OCI-LY1 (cell line): ENCODE measurements at regions not wholly inside any gene's neighbourhood (a gene's known extent, or its start where the extent isn't known, plus 50 kb on each side); places are given as distances from the start of the nearest gene placed in this dataset.

Source experiments
- H2AFZ ChIP-seq: fragments of 200-600 bp; sonication (generic), shearing (Covaris generic); 2 replicates; pipeline ENCODE4 v1.6.0; 2014; ENCODE audit warnings: antibody characterized with exemption, mild to moderate bottlenecking, low read length
- H3F3A ChIP-seq: fragments of 200-600 bp; sonication (generic), shearing (Covaris generic); 2 replicates; pipeline ENCODE4 v1.6.0; 2014; ENCODE audit warnings: mild to moderate bottlenecking, antibody characterized with exemption, low read length, moderate library complexity; ENCODE audit not compliant: insufficient read depth
- H3K27ac ChIP-seq: fragments of 200-600 bp; sonication (generic); 2 replicates; pipeline ENCODE4 v1.5.1; 2014; ENCODE audit warnings: low read length, mixed run types, mild to moderate bottlenecking, low read depth; ENCODE audit not compliant: poor library complexity, severe bottlenecking
- H3K27me3 ChIP-seq: fragments of 200-600 bp; sonication (generic); 2 replicates; pipeline ENCODE4 v1.6.0; 2014; ENCODE audit warnings: antibody characterized with exemption, mild to moderate bottlenecking, low read length, moderate library complexity; ENCODE audit not compliant: insufficient read depth
- H3K36me3 ChIP-seq: fragments of 200-600 bp; sonication (generic); 2 replicates; pipeline ENCODE4 v1.6.1; 2014; ENCODE audit warnings: mild to moderate bottlenecking, antibody characterized with exemption, low read length, moderate library complexity, mixed read lengths; ENCODE audit not compliant: insufficient read depth
- H3K4me1 ChIP-seq: fragments of 200-600 bp; sonication (generic); 2 replicates; pipeline ENCODE4 v1.5.1; 2014; ENCODE audit warnings: mild to moderate bottlenecking, low read length, moderate library complexity; ENCODE audit not compliant: insufficient read depth, severe bottlenecking
- H3K4me2 ChIP-seq: fragments of 200-600 bp; sonication (generic), shearing (Covaris generic); 2 replicates; pipeline ENCODE4 v1.6.1; 2014; ENCODE audit warnings: low read length
- H3K4me3 ChIP-seq: fragments of 200-600 bp; sonication (generic); 2 replicates; pipeline ENCODE4 v1.5.1; 2014; ENCODE audit warnings: low read length, low read depth, mild to moderate bottlenecking, mixed read lengths; ENCODE audit not compliant: poor library complexity, severe bottlenecking
- H3K79me2 ChIP-seq: fragments of 200-600 bp; shearing (Covaris generic); 2 replicates; pipeline ENCODE4 v1.6.1; 2016; ENCODE audit warnings: mixed run types, low read length, mixed read lengths; ENCODE audit not compliant: insufficient read depth
- H3K9ac ChIP-seq: fragments of 200-600 bp; sonication (generic), shearing (Covaris generic); 2 replicates; pipeline ENCODE4 v1.6.1; 2014; ENCODE audit warnings: mild to moderate bottlenecking, low read length, mixed read lengths
- H3K9me2 ChIP-seq: fragments of 200-600 bp; sonication (generic), shearing (Covaris generic); 2 replicates; pipeline ENCODE4 v1.6.1; 2014; ENCODE audit warnings: low read depth, mild to moderate bottlenecking, low read length, mixed read lengths
- H3K9me3 ChIP-seq: fragments of 200-600 bp; shearing (Covaris generic); 2 replicates; pipeline ENCODE4 v1.6.1; 2014; ENCODE audit warnings: low read length, mixed read lengths
- H4K20me1 ChIP-seq: fragments of 200-600 bp; sonication (generic), shearing (Covaris generic); 2 replicates; pipeline ENCODE4 v1.6.0; 2016; ENCODE audit warnings: mild to moderate bottlenecking, low read length; ENCODE audit not compliant: insufficient read depth
- EZH2 ChIP-seq: fragments of 200-600 bp; sonication (generic), shearing (Covaris generic); IDR thresholded peaks from 2 replicates; pipeline ENCODE4 v1.8.0; 2017; ENCODE audit warnings: borderline replicate concordance, mixed run types, mild to moderate bottlenecking, antibody characterized with exemption, low read length, moderate library complexity, mixed read lengths
- TF ChIP-seq, protein P1 (sequence below): fragments of 200-600 bp; sonication (generic), shearing (Covaris generic); IDR thresholded peaks from 2 replicates; pipeline ENCODE4 v1.5.1; 2017; ENCODE audit warnings: mild to moderate bottlenecking, antibody characterized with exemption, low read length, moderate library complexity, mixed read lengths

DNA sequence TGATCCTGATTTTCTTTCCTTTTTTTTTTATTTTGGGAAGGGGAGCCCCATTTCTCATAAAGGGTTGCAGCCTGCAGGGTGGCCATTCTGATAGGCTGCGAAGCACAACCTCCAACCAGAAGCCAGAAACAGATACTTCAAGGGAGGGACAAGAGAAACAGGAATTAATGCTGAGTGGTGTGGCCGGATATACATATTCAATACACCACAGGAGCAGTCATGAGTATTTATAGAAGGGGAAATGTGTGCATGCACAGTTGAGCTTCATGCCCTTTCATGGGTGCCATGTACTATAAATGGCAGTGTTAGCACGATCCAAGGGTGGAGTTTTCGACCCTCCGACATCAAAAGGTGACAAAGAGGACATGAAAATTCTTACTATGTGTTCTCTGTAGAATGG lies 320.8 kb downstream of the CBLN1 start:
- Histone ChIP-seq H3K36me3 (no peaks in the 10 kb centered on the region), H3F3A (no peaks in the 10 kb centered on the region), H3K27me3 (no peaks in the 10 kb centered on the region), H3K79me2 (no peaks in the 10 kb centered on the region), H3K9me2 (no peaks in the 10 kb centered on the region), H3K27ac (no peak overlapping the region), H4K20me1 (no peaks in the 10 kb centered on the region), H3K9ac (no peak overlapping the region), H3K4me3 (no peak overlapping the region), H3K4me1 (no peaks in the 10 kb centered on the region), H3K9me3 (no peaks in the 10 kb centered on the region), H3K4me2 (no peak overlapping the region), H2AFZ (no peak overlapping the region)
- TF ChIP-seq, protein P1, sequence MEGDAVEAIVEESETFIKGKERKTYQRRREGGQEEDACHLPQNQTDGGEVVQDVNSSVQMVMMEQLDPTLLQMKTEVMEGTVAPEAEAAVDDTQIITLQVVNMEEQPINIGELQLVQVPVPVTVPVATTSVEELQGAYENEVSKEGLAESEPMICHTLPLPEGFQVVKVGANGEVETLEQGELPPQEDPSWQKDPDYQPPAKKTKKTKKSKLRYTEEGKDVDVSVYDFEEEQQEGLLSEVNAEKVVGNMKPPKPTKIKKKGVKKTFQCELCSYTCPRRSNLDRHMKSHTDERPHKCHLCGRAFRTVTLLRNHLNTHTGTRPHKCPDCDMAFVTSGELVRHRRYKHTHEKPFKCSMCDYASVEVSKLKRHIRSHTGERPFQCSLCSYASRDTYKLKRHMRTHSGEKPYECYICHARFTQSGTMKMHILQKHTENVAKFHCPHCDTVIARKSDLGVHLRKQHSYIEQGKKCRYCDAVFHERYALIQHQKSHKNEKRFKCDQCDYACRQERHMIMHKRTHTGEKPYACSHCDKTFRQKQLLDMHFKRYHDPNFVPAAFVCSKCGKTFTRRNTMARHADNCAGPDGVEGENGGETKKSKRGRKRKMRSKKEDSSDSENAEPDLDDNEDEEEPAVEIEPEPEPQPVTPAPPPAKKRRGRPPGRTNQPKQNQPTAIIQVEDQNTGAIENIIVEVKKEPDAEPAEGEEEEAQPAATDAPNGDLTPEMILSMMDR, result no peak
- TF ChIP-seq EZH2, result no peak

DNA sequence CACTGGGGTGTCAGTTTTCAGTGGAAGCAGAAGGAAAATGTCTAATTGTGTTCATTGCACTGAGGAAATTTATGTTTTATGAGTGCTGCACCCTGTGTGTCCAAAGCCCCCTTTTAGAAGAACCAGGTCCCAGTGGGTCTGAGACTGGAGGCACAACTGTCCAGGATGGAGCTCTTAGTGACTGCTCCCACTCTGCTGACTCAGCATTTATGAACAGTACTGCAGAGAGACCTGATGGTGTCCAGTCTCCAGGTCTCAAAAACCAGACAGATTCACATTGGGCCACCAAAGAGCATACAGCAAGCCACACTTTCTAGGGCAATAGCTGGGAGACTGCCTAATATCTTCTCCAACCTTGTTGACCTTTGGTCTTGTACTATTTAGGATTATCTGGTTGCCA lies 321.9 kb downstream of the CBLN1 start:
- Histone ChIP-seq H3F3A (no peaks in the 10 kb centered on the region), H3K36me3 (no peaks in the 10 kb centered on the region), H3K9me2 (no peaks in the 10 kb centered on the region), H2AFZ (no peak overlapping the region), H3K4me3 (no peak overlapping the region), H3K27me3 (no peaks in the 10 kb centered on the region), H3K4me1 (no peaks in the 10 kb centered on the region), H3K4me2 (no peak overlapping the region), H3K27ac (no peak overlapping the region), H3K9ac (no peak overlapping the region), H3K79me2 (no peaks in the 10 kb centered on the region), H4K20me1 (no peaks in the 10 kb centered on the region), H3K9me3 (no peaks in the 10 kb centered on the region)
- no peak for TF ChIP-seq EZH2
- TF ChIP-seq, protein P1, result no peak

DNA sequence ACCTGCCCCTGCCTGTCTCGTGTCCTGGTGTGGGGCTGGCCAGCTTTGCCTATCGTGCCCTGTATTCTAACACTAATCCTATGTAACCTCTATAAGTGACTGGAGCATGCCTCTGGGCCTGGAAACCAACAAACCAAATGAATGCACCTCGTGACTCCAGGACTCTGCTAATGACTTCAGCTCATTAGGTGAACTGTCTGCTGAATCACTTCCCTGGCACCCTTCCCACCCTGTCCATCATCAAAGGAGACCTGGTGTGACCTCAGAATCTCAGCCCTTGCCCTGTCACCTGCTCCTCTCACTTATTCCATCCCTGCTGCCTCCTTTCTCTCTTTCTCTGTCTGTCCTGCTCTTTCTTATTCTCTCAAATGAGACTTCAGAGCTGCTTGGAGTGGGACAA lies 322.4 kb downstream of the CBLN1 start:
- Histone ChIP-seq H3K79me2 (no peaks in the 10 kb centered on the region), H3K9ac (no peak overlapping the region), H3K4me2 (no peak overlapping the region), H3K27me3 (no peaks in the 10 kb centered on the region), H2AFZ (no peak overlapping the region), H3F3A (no peaks in the 10 kb centered on the region), H3K4me3 (no peak overlapping the region), H3K9me2 (no peaks in the 10 kb centered on the region), H3K4me1 (no peaks in the 10 kb centered on the region), H4K20me1 (no peaks in the 10 kb centered on the region), H3K9me3 (no peaks in the 10 kb centered on the region), H3K27ac (no peak overlapping the region), H3K36me3 (no peaks in the 10 kb centered on the region)
- TF ChIP-seq, protein P1, result no peak
- TF ChIP-seq EZH2, result no peak
